Activated CD8-positive, alpha-beta memory T cell treated with anti-CD3 and anti-CD28 coated beads for 48 hours (primary cell): ENCODE measurements at regions not wholly inside any gene's neighbourhood (a gene's known extent, or its start where the extent isn't known, plus 50 kb on each side); places are given as distances from the start of the nearest gene placed in this dataset.

Experiments used
- DNase-seq, 3 experiments: peaks; one replicate each; pipeline ENCODE4 v3.0.0-alpha.2; 2020; ENCODE audit warnings: low read depth in 2 of 3, low spot score in 2 of 3

DNA sequence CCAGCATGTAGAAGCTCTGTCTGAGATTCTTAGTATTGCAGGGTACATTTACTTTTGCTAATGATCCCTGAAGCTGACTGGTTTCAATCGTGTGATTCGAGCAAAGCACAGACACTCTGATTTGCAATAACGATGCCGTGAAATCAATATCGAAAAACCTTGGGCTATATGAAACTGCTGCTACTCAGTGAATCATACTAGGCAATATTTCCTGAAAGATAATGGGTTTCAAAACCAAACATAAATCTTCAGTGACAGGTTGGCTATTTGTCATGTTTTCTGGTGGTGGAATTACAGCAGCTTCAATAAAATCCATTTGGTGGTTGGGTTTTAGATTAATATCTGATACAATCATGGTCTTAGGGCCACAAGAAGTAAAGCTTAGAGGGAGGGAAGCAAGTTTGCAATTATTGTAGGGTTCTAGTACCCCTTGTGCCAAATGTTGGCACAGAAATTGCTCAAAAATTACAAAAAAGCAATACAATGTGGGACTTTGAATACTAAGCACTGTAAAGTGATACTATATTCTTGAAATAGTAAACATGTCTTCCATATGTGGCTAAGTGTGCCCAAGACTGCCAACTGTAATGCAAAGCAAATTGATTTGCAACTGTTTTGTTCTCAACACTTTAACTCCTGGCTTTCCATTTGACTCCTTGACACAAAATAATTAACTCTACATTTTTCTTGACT, 112.4 kb upstream of the JAZF1 start:
- DNase-seq: no peak

DNA sequence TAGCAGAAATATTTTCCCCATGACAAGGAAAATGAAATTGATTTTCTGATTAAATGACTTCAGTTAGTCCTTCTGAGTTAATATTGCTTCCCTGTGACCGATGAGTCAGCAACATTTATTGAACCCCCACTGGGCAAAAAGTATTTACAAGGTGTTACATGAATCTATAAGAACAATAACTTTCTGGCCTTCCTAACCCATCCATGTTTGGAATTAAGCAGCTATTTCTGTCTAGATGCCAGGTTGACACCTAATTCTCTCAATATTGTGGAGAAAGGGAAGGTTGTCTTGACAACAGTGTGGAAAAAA, 112.9 kb upstream of the JAZF1 start:
- no peak for DNase-seq

DNA sequence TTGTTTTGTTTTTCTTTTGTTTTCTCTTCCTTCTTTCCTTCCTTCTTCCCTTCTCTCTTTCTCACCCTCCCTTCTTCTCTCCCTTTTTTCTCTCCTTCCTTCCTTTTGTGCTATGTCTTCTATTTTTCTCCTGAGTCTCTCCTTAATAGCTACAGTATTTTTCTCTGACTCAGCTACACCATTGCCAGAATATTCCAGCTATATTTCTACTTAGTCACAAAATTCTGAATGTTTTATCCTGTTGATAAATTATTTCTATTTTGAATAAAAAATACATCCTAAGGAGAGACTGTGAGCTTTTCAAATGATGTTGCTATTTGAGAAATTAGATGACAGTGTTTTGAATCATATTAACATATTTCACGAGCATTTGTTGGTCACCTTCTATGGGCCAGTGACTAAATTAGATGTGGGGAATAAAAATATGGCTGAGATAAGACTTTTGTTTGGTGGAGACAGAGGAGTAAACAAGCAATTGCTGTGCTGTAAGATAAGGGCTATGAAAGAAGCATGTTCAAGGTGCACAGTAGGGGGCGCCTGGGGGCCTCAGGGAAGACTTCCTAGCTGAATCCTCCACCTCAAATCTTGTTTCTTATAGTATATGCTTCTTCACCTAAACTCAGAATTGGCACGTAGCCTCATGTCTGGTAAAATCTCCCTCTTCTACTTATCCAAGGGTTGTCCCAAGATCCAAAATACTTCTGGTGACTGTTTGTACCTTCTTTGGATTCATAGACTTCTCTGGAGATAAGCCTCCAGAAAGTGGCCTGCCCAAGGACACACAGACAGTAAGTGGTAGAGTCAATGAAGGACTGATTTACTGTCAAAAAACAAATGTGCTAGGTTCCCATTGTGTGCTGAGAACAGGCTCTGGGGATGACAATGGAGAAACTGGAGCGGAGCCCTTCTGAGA, 115.5 kb upstream of the CREB5 start:
- DNase-seq: no peak

DNA sequence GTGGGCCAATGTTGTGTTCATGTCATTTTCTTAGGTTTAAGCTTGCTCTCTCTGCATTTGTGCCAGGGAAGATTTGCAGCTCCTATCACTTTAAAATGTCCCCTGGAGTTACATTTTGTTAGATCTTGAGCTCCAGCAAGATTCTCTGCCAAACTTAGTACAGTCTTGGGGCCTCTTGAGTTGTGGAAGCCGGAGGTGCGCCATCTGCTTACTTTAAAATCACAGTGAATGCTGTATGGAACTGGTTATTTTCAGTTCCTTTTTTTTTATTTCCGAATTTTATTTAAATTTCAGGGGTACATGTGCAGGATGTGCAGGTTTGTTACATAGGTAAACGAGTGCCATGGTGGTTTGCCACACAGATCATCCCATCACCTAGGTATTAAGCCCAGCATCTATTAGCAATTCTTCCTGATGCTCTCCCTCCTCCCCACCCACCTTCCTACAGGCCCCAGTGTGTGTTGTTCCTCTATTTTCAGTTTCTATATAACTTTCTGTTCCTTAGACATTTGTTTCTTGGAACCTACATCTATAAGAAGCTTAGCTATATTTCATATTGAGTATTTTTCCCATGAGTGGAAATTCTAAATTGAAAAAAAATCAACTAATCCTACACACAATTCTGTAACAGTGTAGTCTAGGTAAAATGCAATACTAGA, 114.4 kb upstream of the CREB5 start:
- DNase-seq: no peak

DNA sequence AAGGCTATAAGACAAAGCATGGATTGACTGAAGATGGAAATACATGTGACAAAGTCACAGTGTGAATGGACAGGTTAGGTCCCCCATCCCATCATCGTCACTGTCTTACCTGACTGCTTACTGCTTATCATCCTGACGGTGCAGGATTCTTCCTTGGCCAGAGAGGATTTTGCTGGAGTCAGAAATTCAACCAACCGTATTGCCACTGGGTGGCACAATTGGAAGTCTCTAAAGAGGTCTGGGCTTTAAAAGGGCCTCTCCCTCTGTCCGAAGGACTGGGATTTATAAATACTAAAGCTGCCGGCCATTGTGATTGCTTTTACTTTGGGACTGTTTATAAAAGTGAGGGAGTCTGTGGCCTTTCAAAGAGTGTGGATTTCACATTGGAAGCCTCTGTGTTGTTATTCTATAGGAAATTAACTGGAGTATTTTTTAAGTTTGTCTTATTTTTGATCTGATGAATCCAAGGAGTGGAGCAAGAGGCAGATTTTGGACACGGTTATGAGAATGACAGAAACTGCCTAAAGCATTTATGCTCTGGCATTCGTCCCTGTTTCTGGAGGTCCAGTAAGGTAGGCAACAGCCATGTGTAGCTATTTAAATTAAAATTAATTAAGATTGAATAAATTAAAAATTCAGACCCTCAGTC, 113.3 kb upstream of the CREB5 start:
- DNase-seq: no peak

DNA sequence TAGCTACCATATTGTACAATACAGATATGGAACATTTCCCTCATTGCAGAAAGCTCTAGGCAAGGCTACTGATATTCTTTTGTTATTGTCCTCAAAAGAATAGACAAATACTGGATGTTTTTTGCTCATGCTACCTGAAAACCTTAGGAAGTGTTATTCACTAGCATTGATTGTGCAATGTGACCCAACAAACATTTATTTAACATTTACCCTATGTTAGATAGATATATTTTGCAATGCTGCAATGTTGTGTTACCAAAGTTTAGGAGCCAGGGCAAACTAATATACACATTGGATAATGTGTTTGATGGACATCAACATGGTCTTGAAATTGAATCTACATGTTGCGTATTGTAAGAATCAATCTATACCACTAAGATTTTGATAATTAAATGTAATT, 112.8 kb upstream of the CREB5 start:
- DNase-seq: no peak

DNA sequence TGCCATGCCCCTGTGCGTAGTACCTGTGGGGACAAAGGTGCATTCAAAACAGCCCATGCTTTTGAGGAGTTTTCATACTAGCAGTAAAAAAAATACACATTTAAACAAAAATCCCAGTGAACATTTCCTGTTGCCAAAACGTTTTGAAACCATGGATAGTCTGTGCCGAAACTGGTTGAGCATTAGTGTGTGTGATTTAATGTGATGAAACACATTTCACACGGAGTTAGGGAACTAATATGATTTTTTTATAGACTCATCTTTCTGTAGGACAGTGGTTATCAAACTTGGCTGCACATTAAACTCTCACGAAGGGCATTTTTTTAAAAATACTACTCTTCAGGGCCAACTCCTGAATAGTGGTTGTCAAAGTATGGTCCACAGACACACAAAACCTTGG, 111.8 kb upstream of the CREB5 start:
- DNase-seq: no peak

DNA sequence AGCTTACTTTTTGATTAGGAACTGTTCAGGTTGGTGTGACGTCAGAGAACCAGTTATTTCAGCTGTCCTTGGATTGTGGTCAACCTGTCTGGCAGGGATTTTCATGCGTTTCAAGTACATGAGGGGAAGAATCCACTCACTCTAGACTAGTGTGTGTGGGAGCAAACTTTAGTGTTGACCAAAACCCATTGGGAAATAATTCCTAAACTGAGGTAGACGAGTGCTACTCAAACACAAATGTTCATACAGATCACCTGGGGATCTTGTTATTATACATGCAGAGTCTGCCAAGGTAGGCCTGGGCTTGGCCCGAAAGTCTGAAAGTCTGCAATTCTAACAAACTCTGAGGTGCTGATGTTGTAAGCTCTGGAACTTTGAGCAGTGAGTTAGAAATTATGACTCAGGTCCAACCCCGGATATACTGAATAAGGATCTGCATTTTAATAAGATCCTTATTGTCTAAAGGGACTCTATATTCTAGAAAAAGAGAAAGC, 111.1 kb upstream of the CREB5 start:
- DNase-seq: no peak

DNA sequence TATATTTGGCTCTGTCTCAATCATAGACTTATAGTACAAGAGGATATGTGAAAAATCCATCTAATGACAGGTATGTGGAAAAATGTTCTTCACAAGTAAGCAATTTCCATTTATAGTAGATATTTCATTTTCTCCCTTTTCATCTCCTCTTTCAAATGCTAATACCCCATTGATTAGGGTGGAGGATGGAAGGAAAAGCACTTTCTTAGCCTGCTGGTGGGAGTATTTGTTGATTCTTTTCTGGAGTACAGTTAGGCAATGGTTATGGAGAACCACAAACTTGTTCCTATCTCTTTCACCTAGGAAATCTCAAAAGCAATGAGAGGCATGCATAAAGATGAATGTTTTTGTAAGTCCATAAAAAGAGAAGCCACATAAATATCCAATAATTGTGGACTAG, 108.0 kb upstream of the CREB5 start:
- DNase-seq: no peak

DNA sequence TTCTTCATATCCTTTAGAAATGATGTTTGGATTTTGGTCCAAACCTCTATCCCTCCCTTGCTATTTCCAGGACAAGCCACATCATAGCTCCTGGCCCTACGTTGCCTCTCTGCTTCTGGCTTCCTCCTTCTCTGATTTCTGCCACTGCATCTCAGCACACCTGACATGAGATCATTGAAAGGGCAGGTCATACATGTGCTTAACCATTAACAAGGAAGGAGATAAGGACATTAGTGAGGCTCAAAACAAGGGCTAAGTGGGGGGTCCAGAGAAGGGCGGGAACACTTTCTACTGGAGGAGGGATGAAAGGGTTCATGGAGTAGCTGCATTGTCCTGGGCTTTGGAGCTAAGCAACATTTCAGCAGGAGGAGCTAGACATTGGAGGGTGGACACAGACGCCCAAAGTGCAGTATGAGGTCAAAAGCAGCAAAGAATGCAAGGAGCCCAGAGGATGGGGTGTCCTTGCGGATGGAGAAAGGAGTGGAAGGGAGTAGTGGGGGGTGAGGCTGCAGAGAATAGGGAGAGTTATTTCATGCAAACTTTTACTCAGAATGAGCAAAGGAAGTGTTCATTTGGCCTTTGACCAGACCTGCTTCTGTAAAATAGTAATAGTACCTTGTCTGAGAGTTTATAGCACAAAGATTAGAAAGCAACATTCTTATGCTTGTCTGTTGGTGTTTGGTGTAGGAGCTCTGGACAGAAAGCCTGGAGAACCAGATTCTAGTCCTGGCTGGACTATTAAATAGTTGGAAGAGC, 102.4 kb upstream of the CREB5 start:
- DNase-seq: no peak

DNA sequence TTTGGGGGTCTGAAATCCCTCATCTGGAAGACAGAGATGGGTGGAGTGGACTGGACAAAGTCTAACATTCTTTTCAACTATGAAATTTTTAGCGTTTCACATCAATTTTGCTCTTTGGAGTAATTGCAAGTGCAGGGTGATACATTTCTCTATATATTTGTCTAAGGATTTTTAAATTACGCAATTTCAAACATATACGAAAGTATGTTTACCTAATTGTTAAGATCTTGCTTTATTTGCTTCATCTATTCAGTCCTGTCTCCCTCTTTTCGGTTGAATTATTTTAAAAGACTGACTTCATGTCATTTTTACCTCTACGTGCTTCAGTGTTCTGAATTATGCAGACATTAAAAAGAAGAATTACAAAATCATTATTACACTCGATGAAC, 101.9 kb upstream of the CREB5 start:
- no peak for DNase-seq

DNA sequence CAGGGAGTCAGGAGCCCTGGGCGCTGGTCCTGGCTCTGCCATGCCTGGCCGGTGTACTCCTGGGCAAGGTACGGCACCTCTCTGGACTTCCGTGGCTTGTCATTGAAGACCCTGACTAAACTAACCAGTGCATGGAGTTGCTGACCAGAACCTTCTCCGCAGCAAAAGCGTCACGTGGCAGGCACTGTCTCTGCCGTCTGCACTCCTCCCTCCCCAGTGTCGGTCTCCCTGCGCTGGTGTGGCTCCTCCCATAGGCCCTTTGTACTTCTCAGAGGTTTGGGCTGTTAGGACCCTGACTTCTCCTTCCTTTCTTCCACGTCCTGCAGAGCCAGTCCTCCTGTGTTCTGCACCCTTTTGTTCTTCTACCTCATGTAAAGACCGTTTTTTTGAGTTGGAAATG, 100.6 kb upstream of the CREB5 start:
- DNase-seq: no peak

DNA sequence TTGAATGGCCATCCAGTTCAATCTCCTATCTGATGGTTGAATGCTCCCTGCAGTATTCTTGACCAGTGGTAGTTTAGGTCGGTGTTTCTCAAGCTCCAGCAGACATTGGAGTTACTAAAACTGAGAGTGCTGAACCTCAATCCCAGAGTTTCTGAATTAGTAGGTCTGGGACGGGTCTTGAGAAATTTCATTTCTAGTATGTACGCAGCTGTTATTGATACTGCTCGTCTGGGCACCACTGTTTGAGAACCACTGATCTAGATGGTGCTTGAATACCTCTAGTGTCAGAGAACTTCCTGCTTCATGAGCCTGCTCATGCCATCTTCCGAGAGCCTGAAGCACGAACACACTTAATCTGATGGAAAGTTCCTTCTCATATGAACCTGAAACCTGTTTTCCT, 99.4 kb upstream of the CREB5 start:
- DNase-seq: no peak

DNA sequence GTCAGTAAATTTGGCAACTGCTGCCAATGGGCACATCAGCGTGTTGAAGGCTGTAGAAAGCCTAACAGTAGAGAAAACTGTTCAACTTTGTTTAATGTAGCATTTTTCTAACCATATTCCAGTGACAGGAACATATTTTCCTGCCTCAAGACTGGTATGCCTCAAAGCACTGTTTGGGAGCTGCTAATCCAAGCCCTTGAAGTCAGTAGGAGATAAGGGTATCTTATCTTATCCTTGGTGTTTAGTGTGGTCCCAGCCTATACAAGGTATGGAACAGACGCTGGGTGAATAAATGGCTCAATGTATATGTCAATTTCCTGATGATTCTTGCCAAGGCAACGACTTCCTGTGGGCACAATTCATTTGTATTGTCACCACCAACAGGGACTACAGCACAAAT, 97.5 kb upstream of the CREB5 start:
- DNase-seq: no peak

DNA sequence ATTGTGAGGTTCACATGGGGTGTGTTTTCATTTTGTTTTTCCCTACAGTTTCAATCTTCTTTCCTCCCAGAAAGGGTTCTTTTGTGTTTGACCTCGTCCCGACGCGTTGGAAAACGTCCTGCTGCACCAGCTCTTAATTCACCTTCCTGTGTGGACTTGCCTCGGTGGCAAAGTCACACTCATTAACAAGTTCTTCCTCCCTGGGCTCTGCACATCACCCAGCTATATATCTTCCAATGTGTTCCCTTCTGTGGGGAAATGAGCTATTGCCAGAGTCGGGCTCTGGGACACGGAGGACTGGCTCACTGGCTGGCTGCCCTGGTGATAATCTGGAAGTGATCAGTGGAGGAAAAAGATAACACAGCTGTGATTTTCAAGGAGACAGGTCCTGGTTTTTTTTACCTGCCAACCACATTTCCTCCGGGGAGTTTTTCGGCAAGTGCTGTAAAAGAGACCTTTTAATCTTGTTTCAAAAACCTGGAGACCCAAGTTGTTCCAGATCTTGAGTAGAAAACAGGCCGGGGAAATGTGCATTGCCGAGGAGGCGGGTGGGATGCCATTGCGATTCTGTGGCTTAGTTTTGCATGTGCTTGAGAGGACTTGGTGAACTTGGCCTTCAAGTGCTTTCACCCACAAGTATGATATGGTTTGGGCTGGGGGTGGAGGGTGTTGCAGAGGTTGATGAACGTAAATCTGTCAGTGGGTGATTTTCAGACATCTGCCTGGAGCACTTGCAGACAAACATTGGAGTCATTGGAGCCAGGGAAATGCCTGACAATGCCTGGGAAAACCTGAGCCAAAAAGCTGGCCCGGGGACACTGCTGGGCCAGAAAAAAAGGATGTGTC, 96.5 kb upstream of the CREB5 start:
- DNase-seq: no peak

DNA sequence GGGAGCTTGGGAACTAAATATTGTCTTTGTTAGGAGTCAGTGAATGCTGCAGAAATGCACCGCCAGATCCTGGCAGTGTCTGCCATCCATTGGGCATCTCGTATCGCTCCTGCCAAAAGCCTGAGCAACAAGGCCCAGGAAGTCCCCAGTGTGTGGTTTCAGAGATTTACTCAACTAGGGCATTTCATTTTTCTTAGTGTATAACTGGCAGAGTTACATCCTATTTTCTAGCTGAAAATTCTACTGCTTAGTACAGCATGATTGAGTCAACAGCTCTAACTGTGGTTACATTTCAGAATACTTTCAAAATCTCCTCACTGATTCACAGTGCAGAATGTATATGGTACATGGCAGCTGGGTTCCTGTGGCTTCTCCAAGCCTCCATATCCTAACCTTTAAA, 95.8 kb upstream of the CREB5 start:
- no peak for DNase-seq

DNA sequence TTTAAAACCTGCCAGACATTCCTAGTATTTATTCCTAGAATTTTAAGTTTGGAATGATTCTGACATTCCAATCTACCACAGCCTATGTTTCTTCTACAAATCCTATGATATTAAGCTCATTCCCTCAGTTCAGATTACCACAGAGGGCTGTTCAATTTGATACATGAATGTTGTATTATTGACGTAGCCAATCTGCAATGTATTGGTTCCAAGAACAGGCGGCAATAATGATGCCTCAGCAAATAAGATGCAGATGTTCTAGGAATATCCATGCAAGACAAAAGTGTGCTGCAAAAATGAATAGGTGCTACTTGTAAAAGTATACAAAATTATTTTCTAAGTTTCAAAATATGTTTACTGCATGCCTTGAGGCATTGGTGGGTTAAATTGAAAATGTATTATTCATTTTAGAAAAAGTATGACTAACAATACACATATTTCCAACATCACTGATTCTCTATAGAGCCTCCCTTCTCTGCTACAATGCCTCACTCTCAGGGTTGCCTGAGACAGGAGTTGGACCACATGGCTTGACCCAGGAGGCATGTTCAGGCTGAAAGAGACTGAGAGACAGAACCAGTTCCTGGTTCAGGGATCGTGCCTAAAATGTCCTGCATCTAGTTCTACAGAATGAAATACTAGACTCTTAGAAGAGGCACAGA, 94.1 kb upstream of the CREB5 start:
- DNase-seq: no peak

DNA sequence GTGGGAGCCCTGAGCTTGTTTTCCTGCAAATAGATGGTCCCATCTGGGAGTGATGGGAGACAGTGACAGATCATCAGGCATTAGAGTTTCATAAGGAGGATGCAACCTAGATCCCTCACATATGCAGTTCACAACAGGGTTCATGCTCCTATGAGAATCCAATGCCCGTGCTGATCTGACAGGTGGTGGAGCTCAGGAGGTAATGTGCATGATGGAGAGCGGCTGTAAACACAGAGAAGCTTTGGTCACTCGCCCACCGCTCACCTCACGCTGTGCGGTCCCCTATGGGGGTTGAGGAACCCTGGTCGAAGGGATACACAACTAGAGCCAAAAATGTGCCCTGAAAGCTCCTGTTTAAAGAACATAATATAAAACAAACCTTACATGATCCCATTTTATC, 88.5 kb upstream of the CREB5 start:
- DNase-seq: no peak

DNA sequence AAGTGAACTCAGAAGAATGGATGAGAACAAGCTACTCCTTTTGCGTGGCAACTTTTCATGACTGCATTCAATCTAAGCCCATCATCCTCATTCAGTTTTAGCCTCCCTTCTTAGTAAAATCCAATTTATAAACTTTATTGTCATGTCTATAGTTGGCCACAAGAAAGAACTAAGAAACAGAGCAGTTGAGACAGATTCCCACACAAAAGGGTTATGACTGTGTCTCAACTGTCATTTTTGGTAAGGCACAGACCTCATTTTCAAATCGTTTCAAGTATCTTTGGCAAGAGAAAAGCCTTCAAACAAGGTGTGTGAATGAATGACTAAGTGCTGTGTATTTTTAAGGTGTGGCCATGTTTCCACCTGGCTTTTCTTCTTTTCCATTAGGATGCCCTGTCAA, 84.2 kb upstream of the CREB5 start:
- DNase-seq: no peak
